ENCODE measurements at regions not wholly inside any gene's neighbourhood (a gene's known extent, or its start where the extent isn't known, plus 50 kb on each side); places are given as distances from the start of the nearest gene placed in this dataset.

DNA sequence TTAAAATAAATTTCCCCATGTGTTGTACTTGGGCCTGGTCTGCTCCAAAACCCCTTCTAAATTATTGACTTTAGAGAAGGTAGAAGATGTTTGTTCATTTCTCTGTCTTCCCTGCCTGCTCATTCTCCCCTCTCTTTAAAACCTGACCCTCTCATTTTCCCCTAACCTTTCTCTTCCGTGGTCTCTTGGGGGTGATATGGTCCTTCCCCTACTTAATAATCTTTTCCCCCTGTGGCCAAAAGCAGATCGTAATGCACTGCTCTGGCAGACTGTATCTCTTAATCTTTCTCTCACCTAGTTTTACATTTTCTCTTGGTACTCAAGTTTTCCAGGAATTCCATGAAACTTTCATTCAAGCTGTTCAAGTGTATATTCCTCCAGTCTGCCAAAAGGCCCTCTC is 301.7 kb downstream of the TTLL7 start:
- TF ChIP-seq, protein P1, sequence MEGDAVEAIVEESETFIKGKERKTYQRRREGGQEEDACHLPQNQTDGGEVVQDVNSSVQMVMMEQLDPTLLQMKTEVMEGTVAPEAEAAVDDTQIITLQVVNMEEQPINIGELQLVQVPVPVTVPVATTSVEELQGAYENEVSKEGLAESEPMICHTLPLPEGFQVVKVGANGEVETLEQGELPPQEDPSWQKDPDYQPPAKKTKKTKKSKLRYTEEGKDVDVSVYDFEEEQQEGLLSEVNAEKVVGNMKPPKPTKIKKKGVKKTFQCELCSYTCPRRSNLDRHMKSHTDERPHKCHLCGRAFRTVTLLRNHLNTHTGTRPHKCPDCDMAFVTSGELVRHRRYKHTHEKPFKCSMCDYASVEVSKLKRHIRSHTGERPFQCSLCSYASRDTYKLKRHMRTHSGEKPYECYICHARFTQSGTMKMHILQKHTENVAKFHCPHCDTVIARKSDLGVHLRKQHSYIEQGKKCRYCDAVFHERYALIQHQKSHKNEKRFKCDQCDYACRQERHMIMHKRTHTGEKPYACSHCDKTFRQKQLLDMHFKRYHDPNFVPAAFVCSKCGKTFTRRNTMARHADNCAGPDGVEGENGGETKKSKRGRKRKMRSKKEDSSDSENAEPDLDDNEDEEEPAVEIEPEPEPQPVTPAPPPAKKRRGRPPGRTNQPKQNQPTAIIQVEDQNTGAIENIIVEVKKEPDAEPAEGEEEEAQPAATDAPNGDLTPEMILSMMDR (IDR thresholded peaks at IDR 0.05) = no peak
- no peak for TF ChIP-seq POLR2A (IDR thresholded peaks at IDR 0.05)
- no peak for TF ChIP-seq EP300 (IDR thresholded peaks at IDR 0.05)
- TF ChIP-seq POLR2AphosphoS5 (IDR thresholded peaks at IDR 0.05) = no peak
